Kasumi-1 (cell line): ENCODE measurements at regions not wholly inside any gene's neighbourhood (a gene's known extent, or its start where the extent isn't known, plus 50 kb on each side); places are given as distances from the start of the nearest gene placed in this dataset.

Experiments used
- DNase-seq, 2 experiments: peaks; one replicate each; lab custom pipeline; 2025; lab: John Stamatoyannopoulos, UW

GRCh38 chr10:8229153-8229552 is 174.7 kb downstream of the GATA3 start:
- no peak for DNase-seq

DNA sequence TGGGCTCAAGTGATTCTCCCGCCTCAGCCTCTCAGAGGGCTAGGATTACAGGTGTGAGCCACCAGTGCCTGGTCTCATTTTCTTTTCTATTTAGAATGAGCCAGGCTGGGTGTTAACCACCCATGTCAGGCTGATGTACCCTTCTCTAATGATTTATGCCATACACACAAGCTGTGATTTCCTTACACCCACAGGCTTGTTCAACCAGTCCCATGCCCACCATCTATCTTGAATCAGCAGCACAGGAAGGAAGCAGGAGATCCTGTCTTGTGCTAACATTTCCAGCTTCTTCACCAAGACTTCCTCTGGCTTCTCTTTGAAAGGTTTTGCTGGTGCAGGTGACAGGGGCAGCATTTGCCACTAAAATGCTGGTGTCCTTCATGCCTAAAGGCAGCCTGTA is 176.4 kb downstream of the GATA3 start:
- no peak for DNase-seq

- no peak for DNase-seq
These were observed 178.6 kb downstream of the GATA3 start for GRCh38 chr10:8233049-8233448.

DNA sequence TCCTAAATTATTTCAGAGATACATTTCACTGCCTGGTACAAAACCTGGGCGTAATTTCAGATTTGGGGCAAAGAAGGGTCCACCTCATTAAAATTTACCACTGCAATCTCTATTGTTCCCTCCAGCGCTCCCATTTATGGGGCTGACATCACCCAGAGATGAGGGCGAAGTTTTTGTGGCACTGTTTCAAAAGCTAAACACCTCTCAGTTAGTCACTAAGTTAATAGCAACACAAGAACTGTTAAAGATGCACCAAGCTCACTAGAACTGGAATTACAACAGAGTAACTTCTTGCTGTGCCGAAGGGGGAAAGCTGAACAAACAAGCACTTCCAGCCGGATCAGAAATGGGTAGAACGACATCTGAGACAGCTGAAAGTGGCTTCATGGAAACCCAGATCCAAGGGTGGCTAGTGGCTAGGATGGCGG is 179.4 kb downstream of the GATA3 start:
- no peak for DNase-seq

- DNase-seq, result no peak
These were observed 181.0 kb downstream of the GATA3 start for GRCh38 chr10:8235253-8236027.

DNA sequence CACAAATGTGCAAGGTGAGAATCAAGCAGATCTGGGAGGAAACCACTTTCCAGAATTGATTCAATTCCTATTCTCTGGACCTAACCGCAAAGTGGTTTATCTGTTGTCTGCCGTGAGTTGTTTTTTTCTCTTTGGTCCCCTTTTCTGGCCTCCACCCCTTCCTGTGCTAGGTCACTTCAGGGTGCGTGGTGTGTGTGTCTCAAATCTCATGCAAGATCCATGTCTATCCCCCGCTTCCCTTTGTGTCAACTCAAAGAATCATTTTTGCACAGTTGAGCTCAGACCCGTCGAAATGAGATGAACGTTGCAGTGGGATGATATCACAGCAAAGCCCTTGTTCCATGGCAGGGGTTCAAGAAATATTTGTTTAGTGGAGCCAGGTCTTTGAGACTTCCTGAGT is 184.5 kb downstream of the GATA3 start:
- no peak for DNase-seq

- DNase-seq, result no peak
These were observed 186.4 kb downstream of the GATA3 start for GRCh38 chr10:8240861-8241260.

DNA sequence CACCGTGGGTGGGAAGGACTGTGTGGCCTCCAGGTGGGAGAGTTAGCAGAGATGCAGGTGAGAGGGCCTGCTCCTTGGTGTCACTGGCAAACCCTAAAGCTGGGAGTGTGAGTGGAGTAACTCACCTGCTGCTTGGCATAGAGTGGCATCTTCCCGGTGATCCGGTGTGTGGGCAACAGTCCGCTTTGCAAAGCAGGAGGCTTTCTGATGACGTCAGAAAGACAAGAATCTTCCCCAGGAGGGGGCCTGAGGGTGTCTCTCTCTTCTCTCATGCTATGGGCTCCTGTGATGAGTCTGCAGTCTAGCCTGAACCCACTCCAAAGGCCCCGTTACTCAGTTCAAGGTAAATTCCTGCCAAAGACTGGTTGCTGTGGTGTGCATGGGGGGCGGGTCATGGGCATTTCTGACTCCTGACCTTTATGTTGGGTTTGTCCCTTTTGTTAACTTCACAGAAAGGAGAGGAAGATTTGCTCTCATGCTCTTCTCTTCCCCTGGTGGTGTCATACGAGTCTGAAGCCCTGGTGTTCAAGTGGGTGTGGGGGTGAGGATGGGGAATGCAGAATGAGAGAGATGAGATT is 187.9 kb downstream of the GATA3 start:
- no peak for DNase-seq

DNA sequence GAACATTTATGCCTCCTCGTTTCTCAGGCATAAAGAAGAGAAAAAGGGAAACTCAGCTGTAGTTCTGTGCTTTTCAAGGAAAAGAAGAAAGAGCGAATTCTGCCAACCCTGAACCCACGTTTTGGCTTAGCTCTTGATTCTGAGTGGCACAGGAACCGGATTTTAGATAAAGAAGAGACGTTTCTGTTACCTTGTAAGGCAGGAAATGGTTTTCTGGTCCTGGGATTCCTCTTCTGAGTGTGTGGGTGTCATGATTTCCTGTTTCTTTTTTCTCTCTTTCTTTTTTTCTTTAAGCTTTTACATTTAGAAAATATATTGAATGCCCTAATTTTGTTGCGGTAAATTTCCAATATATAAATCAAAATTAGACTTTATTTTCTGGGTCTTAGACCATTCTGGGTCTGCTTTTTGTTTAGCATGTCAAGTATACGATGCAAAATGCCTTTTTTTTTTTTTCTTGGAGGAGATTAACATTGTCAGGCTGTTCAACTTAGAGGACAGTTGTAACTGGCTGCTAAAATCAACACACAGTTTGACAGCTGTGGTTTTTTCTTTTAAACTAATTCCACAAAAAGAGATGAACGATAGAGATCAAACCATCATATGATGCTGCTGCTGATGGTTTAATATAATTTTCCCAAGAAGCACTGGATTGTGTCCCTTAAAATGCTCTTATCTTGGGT is 190.8 kb downstream of the GATA3 start:
- no peak for DNase-seq

DNA sequence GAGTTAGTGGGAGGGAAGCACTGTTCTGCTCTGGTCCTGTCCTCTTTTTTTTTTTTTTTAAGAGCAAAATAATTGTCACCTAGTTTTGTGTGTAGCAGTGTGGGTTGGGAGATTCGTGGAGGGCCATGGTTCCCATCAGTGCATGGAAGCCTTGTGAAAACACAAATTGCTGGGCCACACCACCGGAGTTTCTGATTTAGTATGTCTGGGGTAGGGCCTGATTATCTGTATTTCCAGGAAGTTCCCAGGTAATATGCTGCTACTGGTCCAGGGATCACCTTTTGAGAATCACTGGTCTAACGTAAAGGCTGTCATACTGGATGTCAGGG is 191.3 kb downstream of the GATA3 start:
- no peak for DNase-seq

- no peak for DNase-seq
These were observed 192.1 kb downstream of the GATA3 start for GRCh38 chr10:8246548-8246947.

- no peak for DNase-seq
These were observed 192.7 kb downstream of the GATA3 start for GRCh38 chr10:8247191-8247590.

DNA sequence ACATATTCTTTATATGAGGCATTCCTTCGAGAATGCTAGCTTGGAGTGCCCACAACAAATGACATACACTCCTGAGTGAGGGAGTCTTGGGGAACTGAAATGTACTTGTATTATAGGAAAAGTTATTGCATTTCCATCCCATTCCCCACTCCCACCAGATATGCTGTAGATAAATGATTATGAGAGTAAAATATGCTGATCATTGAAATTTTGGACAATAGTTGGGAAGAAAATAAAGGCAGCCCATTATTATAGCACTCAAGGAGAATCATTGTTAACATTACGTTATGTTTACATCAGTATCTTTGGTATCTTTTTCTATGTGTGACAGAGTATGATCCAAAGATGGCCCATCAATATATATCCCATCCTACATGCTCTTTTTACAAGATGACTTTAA is 194.4 kb downstream of the GATA3 start:
- no peak for DNase-seq

DNA sequence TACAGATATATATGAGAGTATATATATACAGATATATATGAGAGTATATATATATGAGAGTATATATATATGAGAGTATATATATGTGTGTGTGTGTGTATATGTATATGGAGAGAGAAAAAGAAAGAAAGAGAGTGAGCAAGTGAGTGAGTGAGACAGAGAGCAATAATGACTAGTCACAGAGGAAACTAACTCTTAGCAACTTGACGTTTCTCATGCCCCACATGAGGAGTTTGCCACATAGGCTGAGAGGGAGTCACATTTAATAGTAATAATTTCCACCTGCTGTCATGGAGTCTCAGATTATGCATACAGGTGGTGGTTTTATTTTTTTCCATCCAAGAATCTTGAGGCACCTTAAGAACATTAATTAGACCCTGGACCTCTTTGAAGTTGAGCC is 199.9 kb downstream of the GATA3 start:
- no peak for DNase-seq

DNA sequence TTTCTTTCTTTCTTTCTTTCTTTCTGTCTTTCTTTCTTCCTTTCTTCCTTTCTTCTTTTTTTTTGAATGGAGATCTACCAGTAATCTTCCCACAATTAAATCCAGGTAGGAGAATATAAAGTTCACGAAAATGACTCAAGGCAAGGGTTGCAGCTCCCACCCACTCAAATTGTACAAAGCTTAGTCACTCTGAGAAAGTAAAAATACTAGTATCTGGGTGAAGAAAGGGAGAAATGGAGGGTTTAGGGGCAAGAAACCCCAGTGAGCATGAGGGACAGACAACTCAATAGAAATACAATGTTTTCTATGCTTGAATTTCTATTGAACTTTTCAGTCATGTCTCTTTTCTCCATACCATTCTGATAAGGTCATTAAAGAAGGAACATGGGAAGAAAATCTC is 200.8 kb downstream of the GATA3 start:
- DNase-seq, result no peak

DNA sequence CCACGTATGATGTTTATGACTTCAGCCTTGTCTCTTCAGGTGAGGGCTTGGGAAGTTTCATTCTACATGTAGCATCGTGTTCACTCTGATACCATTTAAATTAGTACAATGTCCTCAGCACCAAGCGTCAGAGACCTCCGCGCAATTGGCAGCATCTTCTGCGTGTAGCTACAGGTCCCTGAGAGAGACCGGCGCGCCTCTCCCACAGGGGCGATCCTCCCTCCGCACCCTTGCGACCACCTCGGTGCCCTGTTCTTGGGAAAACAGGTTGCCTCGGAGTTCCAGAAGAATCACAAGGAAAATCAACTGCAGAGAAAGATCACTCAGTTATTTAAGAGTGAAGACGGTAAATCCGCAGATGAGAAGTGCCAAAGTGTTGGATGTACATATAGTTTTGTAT is 206.2 kb downstream of the GATA3 start:
- DNase-seq, result no peak

- no peak for DNase-seq
These were observed 207.8 kb downstream of the GATA3 start for GRCh38 chr10:8262317-8262716.

DNA sequence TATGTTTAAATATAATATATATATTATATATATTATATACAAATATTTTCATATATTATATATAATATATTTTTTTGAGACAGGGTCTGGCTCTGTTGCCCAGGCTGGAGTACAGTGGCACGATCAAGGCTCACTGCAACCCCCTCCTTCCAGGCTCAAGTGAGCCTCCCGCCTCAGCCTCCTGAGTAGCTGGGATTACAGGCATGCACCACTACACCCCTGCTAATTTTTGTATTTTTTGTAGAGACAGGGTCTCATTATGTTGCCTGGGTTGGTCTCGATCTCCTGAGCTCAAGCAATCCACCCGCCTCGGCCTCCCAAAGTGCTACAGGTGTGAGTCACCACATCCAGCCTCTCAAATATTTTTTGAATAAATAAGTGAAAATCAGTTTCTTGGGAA is 215.5 kb downstream of the GATA3 start:
- no peak for DNase-seq

- DNase-seq, result no peak
These were observed 218.4 kb downstream of the GATA3 start for GRCh38 chr10:8272794-8273425.

DNA sequence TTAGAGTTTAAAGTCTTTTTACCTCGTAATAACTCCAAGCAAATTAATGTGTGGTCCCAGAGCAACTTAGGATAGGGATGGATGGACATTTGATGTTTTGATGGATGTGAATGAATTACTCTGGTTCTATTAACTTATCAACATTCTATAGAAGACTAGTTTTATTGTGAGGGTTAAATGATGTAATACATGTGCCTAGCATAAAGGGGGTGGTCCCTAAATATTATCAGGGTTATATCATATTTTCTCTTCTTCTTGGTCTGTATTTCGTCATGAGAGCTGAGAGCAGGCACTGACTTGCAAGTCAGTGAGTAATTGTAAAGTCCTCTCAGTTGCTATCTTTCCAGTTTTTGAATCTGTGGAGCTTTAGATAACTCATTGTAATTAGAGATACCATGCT is 219.3 kb downstream of the GATA3 start:
- DNase-seq, result no peak

DNA sequence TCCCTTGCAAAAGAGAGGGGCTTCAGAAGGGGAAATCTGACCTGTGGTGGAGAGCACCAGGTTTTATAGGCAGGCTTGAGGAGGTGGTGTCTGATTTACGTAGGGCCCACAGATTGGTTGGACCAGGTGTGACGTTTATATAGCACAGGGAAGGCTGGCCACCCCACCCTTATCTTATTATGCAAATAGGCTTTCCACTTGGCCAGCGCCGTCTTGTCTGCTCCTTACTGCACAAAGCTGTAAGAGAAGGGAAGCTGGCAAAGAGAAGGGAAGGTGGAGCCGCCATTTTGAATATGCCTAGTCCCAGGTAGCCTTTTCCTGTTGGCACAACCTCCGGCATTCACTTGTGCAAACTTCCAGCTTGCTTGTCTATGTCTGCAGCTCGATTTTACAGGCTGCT is 221.4 kb downstream of the GATA3 start:
- DNase-seq, result no peak

DNA sequence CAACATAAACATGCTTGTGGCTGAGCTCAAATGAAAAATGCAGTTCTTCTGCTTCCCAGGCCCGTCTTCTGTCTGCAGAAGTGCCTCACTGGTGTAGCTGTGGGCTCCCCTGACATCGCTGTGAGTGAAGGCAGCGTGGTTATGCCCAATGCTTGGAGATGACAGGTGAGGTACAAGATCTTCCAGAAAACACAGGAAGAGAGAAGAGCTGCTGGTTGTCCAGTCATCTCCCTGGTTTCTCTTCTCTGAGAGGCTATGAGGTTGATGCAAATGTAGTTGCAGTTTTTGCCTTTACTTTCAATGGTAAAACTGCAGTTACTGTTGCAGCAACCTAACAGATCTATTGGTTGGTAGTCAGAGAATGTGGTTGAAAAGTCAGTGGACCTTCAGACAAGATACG is 223.6 kb downstream of the GATA3 start:
- DNase-seq, result no peak

GRCh38 chr10:8279598-8279997 is 225.1 kb downstream of the GATA3 start:
- DNase-seq, result no peak
